ELF-1 (cell line): ENCODE measurements at regions not wholly inside any gene's neighbourhood (a gene's known extent, or its start where the extent isn't known, plus 50 kb on each side); places are given as distances from the start of the nearest gene placed in this dataset.

Experiments used
- DNase-seq: peaks from one replicate; pipeline ENCODE4 v3.0.0-alpha.2; 2016; ENCODE audit warnings: low read depth, low spot score

- peak; percentile 83 for DNase-seq
Measured at GRCh38 chr1:4603295-4604110, 50.9 kb upstream of the AJAP1 start.
